ENCODE measurements at regions not wholly inside any gene's neighbourhood (a gene's known extent, or its start where the extent isn't known, plus 50 kb on each side); places are given as distances from the start of the nearest gene placed in this dataset.
"Not testable (repeated sequence)": the region's sequence is repeated elsewhere in the genome, so short reads cannot be mapped to it uniquely, and the experiment has no call there.

DNA sequence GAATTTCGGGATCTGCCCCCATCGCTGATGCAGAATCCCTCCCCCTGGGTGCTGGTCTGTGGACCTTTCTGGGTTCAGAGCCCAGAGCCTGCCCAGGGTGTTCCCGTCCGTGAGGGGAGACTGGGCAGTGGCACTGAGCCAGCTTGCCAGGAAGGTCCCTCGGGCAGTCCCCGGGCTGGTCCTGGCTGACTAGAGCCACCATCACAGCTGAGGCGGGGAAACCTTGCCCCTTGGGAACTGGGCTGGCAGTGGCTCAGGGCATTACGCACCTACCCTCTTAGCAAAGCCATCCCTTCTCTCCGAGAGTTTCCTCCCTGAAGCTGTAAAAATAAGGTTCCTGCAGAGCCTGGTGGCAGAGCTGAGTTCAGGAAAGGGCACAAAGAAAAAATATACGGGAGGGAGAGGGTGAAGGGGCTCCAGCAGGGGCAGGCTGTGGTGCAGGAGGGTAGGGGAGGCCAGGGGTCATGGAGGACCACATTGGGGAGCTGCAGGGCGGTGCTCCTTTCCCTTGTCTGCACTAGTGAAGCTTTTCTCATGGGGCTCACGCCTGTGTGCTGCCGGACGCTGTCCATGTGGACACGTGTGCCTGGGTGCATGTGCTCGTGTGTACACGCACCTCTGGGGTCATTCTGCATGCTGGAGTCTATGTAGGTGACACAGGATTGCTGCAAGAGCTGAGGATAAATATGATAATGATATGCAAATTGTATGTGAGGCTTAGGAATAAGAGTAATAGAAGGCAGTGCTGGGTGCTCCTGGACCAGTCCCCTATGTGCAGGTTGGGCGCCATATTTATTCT is 118.9 kb downstream of the LHX2 start:
- WGBS, 5 donors = 68 to 86% (median 79%) methylated on average over 16 to 18 of the region's 18 CpGs
- no peak for DNase-seq
- no peak for TF ChIP-seq POLR2AphosphoS5 (IDR thresholded peaks at IDR 0.05)
- TF ChIP-seq, protein P1, sequence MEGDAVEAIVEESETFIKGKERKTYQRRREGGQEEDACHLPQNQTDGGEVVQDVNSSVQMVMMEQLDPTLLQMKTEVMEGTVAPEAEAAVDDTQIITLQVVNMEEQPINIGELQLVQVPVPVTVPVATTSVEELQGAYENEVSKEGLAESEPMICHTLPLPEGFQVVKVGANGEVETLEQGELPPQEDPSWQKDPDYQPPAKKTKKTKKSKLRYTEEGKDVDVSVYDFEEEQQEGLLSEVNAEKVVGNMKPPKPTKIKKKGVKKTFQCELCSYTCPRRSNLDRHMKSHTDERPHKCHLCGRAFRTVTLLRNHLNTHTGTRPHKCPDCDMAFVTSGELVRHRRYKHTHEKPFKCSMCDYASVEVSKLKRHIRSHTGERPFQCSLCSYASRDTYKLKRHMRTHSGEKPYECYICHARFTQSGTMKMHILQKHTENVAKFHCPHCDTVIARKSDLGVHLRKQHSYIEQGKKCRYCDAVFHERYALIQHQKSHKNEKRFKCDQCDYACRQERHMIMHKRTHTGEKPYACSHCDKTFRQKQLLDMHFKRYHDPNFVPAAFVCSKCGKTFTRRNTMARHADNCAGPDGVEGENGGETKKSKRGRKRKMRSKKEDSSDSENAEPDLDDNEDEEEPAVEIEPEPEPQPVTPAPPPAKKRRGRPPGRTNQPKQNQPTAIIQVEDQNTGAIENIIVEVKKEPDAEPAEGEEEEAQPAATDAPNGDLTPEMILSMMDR (IDR thresholded peaks at IDR 0.05 in 8 of 11, conservative IDR thresholded peaks at IDR 0.05 in 3 of 11) = no peak

DNA sequence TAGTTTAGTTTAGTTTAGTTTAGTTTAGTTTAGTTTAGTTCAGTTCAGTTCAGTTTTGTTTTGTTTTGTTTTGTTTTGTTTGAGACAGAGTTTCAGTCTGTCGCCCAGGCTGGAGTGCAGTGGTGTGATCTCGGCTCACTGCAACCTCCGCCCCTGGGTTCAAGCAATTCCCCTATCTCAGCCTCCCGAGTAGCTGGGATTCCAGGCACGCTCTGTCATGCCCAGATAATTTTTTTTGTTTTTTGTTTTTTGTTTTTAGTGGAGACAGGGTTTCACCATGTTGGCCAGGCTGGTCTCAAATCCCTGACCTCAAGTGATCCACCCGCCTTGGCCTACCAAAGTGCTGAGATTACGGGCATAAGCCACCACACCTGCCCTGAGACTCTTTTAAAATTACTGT is 120.0 kb downstream of the LHX2 start:
- H3K27me3 ChIP-seq (replicated peaks in 1 of 7); H3K4me1 ChIP-seq; H3K27ac ChIP-seq; DNase-seq; intact Hi-C loops (cut with DNase I; ENCODE audit: low total_unique reads); H3K36me3 ChIP-seq; H3K9me3 ChIP-seq; H3K4me3 ChIP-seq: not testable (repeated sequence)
- 87 to 95% (median 91%) methylated on average over 7 of the region's 7 CpGs for WGBS, 5 donors

More for the DNA sequence above, 118.9 kb downstream of the LHX2 start:
- Histone ChIP-seq H3K27me3 (replicated peaks in 1 of 7) (no peaks in the 10 kb centered on the region), H3K36me3 (no peaks in the 10 kb centered on the region), H3K4me1 (peaks cover 0 to 8% (median 5%) of the 10 kb centered on the region in 6 donors), H3K9me3 (no peaks in the 10 kb centered on the region), H3K27ac (no peak overlapping the region), H3K4me3 (no peak overlapping the region)
- intact Hi-C loops (cut with DNase I; ENCODE audit: low total_unique reads) = no loop called here

DNA sequence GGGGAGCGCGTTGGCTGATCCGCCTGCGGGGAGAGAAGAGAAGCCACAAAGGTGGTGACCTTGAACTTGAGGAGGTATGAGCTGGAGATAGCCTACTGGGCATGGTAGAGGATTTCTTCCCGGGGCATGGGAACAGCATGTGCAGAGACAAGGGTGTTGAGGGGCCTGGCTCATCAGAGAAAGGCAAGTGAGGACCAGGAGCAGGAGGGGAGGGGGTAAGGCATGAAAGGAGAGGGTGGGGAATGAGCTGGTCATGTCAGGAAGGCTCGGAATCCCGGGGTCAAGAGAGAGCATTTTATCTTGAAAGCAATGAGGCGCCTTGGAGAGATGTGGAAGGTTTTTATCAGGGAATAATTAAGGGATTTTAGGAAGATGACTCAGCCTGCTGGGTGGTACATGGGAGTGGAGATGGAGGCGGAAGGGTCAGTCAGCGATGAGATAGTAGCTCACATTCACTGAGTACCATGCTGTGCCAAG is 121.1 kb downstream of the LHX2 start:
- Histone ChIP-seq H3K9me3 (no peaks in the 10 kb centered on the region), H3K4me3 (no peak overlapping the region), H3K4me1 (no peaks in the 10 kb centered on the region), H3K36me3 (no peaks in the 10 kb centered on the region), H3K27me3 (replicated peaks in 1 of 7) (no peaks in the 10 kb centered on the region), H3K27ac (no peak overlapping the region)
- intact Hi-C loops (cut with DNase I; ENCODE audit: low total_unique reads) = no loop called here
- no peak for DNase-seq
- TF ChIP-seq POLR2AphosphoS5 (IDR thresholded peaks at IDR 0.05) (no peak), POLR2A (IDR thresholded peaks at IDR 0.05) (no peak)
- TF ChIP-seq, protein P1 (IDR thresholded peaks at IDR 0.05 in 8 of 11, conservative IDR thresholded peaks at IDR 0.05 in 3 of 11) = no peak
- 80 to 91% (median 86%) methylated on average over 10 of the region's 10 CpGs for WGBS, 5 donors

DNA sequence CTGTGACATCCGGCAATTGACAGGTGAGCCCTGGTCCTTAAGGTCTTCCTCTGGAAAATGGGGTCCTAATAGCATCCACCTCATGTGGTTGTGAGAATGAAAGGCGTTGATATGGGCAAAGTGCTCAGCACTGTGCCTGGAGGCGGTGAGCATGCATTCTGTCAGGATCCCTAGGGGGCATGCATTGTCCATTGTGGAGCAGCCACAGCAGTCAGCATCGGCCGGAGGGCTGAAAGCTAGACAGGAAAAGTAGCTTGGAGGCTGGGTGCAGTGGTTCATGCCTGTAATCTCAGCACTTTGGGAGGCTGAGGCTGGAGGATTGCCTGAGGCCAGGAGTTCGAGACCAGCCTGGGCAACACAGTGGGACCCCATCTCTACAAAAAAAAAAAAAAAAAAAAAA is 122.2 kb downstream of the LHX2 start:
- 44 to 56% (median 52%) methylated on average over 5 to 6 of the region's 6 CpGs for WGBS, 5 donors
- no peak for DNase-seq
- intact Hi-C loops (cut with DNase I; ENCODE audit: low total_unique reads) = no loop called here

More for the DNA sequence above, 122.2 kb downstream of the LHX2 start:
- Histone ChIP-seq H3K27me3 (replicated peaks in 1 of 7) (no peaks in the 10 kb centered on the region), H3K9me3 (no peaks in the 10 kb centered on the region), H3K36me3 (no peaks in the 10 kb centered on the region), H3K4me3 (no peak overlapping the region), H3K27ac (no peak overlapping the region), H3K4me1 (no peaks in the 10 kb centered on the region)
- TF ChIP-seq, protein P1 (IDR thresholded peaks at IDR 0.05 in 8 of 11, conservative IDR thresholded peaks at IDR 0.05 in 3 of 11) = peak in 5 of 11 experiments; percentile 12 to 58 (median 24)
- TF ChIP-seq POLR2A (IDR thresholded peaks at IDR 0.05) = no peak
- TF ChIP-seq POLR2AphosphoS5 (IDR thresholded peaks at IDR 0.05) = no peak

All from spleen (tissue), 11 donors.